ENCODE measurements at regions not wholly inside any gene's neighbourhood (a gene's known extent, or its start where the extent isn't known, plus 50 kb on each side); places are given as distances from the start of the nearest gene placed in this dataset.

GRCh38 chr10:44821290-44821689 is 89.8 kb upstream of the TMEM72 start:
- DNase-seq (ENCODE audit: low spot score) = no peak

- DNase-seq (ENCODE audit: low spot score) = no peak
Observed at GRCh38 chr10:44822349-44822748, 88.8 kb upstream of the TMEM72 start.

- DNase-seq (ENCODE audit: low spot score) = no peak
Observed at GRCh38 chr10:44822966-44823365, 88.2 kb upstream of the TMEM72 start.

GRCh38 chr10:44824607-44825006 is 86.5 kb upstream of the TMEM72 start:
- DNase-seq (ENCODE audit: low spot score) = no peak

GRCh38 chr10:44827431-44828006 is 83.6 kb upstream of the TMEM72 start:
- DNase-seq (ENCODE audit: low spot score) = no peak

GRCh38 chr10:44828508-44829142 is 82.5 kb upstream of the TMEM72 start:
- DNase-seq (ENCODE audit: low spot score) = no peak

GRCh38 chr10:44829426-44829825 is 81.7 kb upstream of the TMEM72 start:
- no peak for DNase-seq (ENCODE audit: low spot score)

GRCh38 chr10:44830022-44830421 is 81.1 kb upstream of the TMEM72 start:
- DNase-seq (ENCODE audit: low spot score) = no peak

GRCh38 chr10:44831581-44831980 is 79.6 kb upstream of the TMEM72 start:
- no peak for DNase-seq (ENCODE audit: low spot score)

GRCh38 chr10:44832595-44833390 is 78.3 kb upstream of the TMEM72 start:
- no peak for DNase-seq (ENCODE audit: low spot score)

GRCh38 chr10:44834131-44834530 is 77.0 kb upstream of the TMEM72 start:
- DNase-seq (ENCODE audit: low spot score) = no peak

GRCh38 chr10:44835300-44835699 is 75.8 kb upstream of the TMEM72 start:
- DNase-seq (ENCODE audit: low spot score) = no peak

GRCh38 chr10:44843484-44843883 is 67.7 kb upstream of the TMEM72 start:
- no peak for DNase-seq (ENCODE audit: low spot score)

- no peak for DNase-seq (ENCODE audit: low spot score)
Observed at GRCh38 chr10:44845361-44846175, 65.6 kb upstream of the TMEM72 start.

GRCh38 chr10:44847110-44847509 is 64.0 kb upstream of the TMEM72 start:
- no peak for DNase-seq (ENCODE audit: low spot score)

GRCh38 chr10:44848211-44848610 is 62.9 kb upstream of the TMEM72 start:
- no peak for DNase-seq (ENCODE audit: low spot score)

- no peak for DNase-seq (ENCODE audit: low spot score)
Observed at GRCh38 chr10:44849936-44850335, 61.2 kb upstream of the TMEM72 start.

GRCh38 chr10:44850356-44850934 is 60.7 kb upstream of the TMEM72 start:
- no peak for DNase-seq (ENCODE audit: low spot score)

- DNase-seq (ENCODE audit: low spot score) = no peak
Observed at GRCh38 chr10:44851413-44851812, 59.7 kb upstream of the TMEM72 start.

GRCh38 chr10:44851881-44852280 is 59.3 kb upstream of the TMEM72 start:
- no peak for DNase-seq (ENCODE audit: low spot score)

GRCh38 chr10:44853148-44853734 is 57.9 kb upstream of the TMEM72 start:
- DNase-seq (ENCODE audit: low spot score) = no peak

- no peak for DNase-seq (ENCODE audit: low spot score)
Observed at GRCh38 chr10:44853796-44854195, 57.3 kb upstream of the TMEM72 start.
